ENCODE measurements at regions not wholly inside any gene's neighbourhood (a gene's known extent, or its start where the extent isn't known, plus 50 kb on each side); places are given as distances from the start of the nearest gene placed in this dataset.
"Not testable (repeated sequence)": the region's sequence is repeated elsewhere in the genome, so short reads cannot be mapped to it uniquely, and the experiment has no call there.

GRCh38 chr10:18875477-18875876 lies 173.1 kb upstream of the MALRD1 start:
- no peak for DNase-seq

GRCh38 chr10:18879284-18879683 lies 169.3 kb upstream of the MALRD1 start:
- no peak for DNase-seq

GRCh38 chr10:18880530-18880929 lies 168.1 kb upstream of the MALRD1 start:
- no peak for DNase-seq

- DNase-seq, result no peak
These were observed 162.5 kb upstream of the MALRD1 start for GRCh38 chr10:18886102-18886501.

GRCh38 chr10:18906636-18907035 lies 142.0 kb upstream of the MALRD1 start:
- no peak for DNase-seq

GRCh38 chr10:18917431-18917830 lies 131.2 kb upstream of the MALRD1 start:
- not testable (repeated sequence) for DNase-seq

GRCh38 chr10:18918532-18918931 lies 130.1 kb upstream of the MALRD1 start:
- no peak for DNase-seq

GRCh38 chr10:18949391-18949790 lies 99.2 kb upstream of the MALRD1 start:
- no peak for DNase-seq

GRCh38 chr10:18951072-18951823 lies 97.4 kb upstream of the MALRD1 start:
- DNase-seq, result not testable (repeated sequence)

- no peak for DNase-seq
These were observed 93.5 kb upstream of the MALRD1 start for GRCh38 chr10:18955061-18955460.

- no peak for DNase-seq
These were observed 89.2 kb upstream of the MALRD1 start for GRCh38 chr10:18959369-18959768.

GRCh38 chr10:18960466-18961079 lies 88.0 kb upstream of the MALRD1 start:
- no peak for DNase-seq

- no peak for DNase-seq
These were observed 80.4 kb upstream of the MALRD1 start for GRCh38 chr10:18968159-18968558.

GRCh38 chr10:18976696-18977251 lies 71.8 kb upstream of the MALRD1 start:
- DNase-seq, result no peak

- no peak for DNase-seq
These were observed 68.4 kb upstream of the MALRD1 start for GRCh38 chr10:18980089-18980629.

- DNase-seq, result no peak
These were observed 64.1 kb upstream of the MALRD1 start for GRCh38 chr10:18984531-18984930.

GRCh38 chr10:18988338-18988737 lies 60.3 kb upstream of the MALRD1 start:
- no peak for DNase-seq

All from NCI-H1105 treated with DMSO at 0.1 percent for 48 hours (cell line).